ENCODE measurements at regions not wholly inside any gene's neighbourhood (a gene's known extent, or its start where the extent isn't known, plus 50 kb on each side); places are given as distances from the start of the nearest gene placed in this dataset.
"Not testable (repeated sequence)": the region's sequence is repeated elsewhere in the genome, so short reads cannot be mapped to it uniquely, and the experiment has no call there.

DNA sequence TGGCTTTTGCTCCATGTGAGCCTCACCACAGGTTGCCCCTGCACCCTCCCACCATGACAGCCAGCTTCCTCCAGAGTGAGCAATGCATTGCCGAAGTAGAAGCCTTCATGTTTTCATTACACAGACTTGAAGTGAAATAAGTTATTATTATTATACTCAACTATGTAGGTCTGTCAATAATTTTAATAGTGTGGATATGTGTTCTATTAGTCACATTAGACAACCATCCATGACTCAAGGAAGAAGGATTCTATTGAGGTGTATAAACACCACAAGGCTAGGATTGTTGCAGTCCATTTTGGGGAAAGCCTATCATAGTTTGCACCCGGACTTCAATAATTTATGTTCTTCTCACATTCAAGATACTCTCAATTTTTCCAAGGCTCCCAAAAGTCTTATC, 369.5 kb downstream of the TAF11L14 start:
- no peak for DNase-seq
- Histone ChIP-seq H3K27ac (no peak overlapping the region), H3K27me3 (no peaks in the 10 kb centered on the region), H3K36me3 (no peaks in the 10 kb centered on the region), H3K4me3 (no peak overlapping the region), H3K4me1 (no peaks in the 10 kb centered on the region), H3K9me3 (no peaks in the 10 kb centered on the region)
- TF ChIP-seq, protein P1, sequence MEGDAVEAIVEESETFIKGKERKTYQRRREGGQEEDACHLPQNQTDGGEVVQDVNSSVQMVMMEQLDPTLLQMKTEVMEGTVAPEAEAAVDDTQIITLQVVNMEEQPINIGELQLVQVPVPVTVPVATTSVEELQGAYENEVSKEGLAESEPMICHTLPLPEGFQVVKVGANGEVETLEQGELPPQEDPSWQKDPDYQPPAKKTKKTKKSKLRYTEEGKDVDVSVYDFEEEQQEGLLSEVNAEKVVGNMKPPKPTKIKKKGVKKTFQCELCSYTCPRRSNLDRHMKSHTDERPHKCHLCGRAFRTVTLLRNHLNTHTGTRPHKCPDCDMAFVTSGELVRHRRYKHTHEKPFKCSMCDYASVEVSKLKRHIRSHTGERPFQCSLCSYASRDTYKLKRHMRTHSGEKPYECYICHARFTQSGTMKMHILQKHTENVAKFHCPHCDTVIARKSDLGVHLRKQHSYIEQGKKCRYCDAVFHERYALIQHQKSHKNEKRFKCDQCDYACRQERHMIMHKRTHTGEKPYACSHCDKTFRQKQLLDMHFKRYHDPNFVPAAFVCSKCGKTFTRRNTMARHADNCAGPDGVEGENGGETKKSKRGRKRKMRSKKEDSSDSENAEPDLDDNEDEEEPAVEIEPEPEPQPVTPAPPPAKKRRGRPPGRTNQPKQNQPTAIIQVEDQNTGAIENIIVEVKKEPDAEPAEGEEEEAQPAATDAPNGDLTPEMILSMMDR (IDR thresholded peaks at IDR 0.05) = no peak
- no peak for TF ChIP-seq POLR2A (IDR thresholded peaks at IDR 0.05)
- intact Hi-C loops (cut with DNase I; ENCODE audit: low total_unique reads) = no loop called here

- H3K36me3 ChIP-seq; H3K27ac ChIP-seq; H3K27me3 ChIP-seq; H3K4me1 ChIP-seq; H3K9me3 ChIP-seq; DNase-seq; intact Hi-C loops (cut with DNase I; ENCODE audit: low total_unique reads); H3K4me3 ChIP-seq: not testable (repeated sequence)
Observed at GRCh38 chr5:18006235-18006634, 372.0 kb downstream of the TAF11L14 start.

DNA sequence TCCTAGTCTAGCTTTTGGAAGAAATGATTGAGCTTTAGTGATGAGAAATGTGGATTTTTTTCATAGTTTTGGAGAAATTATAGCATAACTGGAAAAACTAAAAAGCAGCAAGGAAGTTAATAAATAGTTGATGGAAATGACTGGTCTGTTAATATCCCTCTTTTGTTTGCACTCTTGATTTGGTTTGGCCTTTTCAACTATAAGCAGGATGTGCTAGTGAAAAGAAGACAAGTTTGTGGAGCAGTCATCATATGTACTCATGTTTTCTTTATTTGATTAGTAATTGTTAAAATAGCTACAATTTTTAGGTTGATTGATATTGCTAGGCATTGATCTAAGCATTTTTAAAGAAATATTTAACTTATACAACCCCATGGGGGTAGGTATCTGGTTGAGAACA, 374.7 kb downstream of the TAF11L14 start:
- Histone ChIP-seq H3K27ac (no peak overlapping the region), H3K27me3 (no peaks in the 10 kb centered on the region), H3K9me3 (no peaks in the 10 kb centered on the region), H3K36me3 (no peaks in the 10 kb centered on the region), H3K4me1 (no peaks in the 10 kb centered on the region), H3K4me3 (no peak overlapping the region)
- intact Hi-C loops (cut with DNase I; ENCODE audit: low total_unique reads) = no loop called here
- no peak for TF ChIP-seq POLR2A (IDR thresholded peaks at IDR 0.05)
- TF ChIP-seq, protein P1 (IDR thresholded peaks at IDR 0.05) = no peak
- no peak for DNase-seq

GRCh38 chr5:18010053-18010452, 375.8 kb downstream of the TAF11L14 start:
- Histone ChIP-seq H3K36me3 (no peaks in the 10 kb centered on the region), H3K9me3 (no peaks in the 10 kb centered on the region), H3K27me3 (no peaks in the 10 kb centered on the region), H3K4me3 (no peak overlapping the region), H3K27ac (no peak overlapping the region), H3K4me1 (no peaks in the 10 kb centered on the region)
- DNase-seq = no peak
- TF ChIP-seq, protein P1 (IDR thresholded peaks at IDR 0.05) = no peak
- TF ChIP-seq POLR2A (IDR thresholded peaks at IDR 0.05) = no peak
- intact Hi-C loops (cut with DNase I; ENCODE audit: low total_unique reads) = no loop called here

DNA sequence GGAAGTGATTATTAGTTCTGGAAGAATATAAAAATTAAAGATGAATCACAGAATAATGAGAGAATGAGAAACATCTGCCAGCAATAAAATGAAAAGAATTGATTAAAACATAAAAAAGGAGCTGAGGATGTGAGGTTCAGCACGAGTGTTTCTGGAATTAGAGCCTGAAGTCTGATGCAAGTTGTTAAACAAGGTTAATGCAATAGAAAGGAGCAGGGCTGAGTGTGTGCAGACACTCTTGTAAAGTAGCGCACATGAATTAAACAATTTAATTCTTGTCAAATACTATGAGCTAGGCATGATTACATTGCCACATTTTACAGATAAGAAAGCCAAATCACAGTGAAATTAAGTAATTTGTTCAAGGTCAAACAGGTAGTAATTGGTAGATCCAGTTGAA, 384.2 kb downstream of the TAF11L14 start:
- Histone ChIP-seq H3K4me3 (no peak overlapping the region), H3K27ac (no peak overlapping the region), H3K9me3 (no peaks in the 10 kb centered on the region), H3K27me3 (no peaks in the 10 kb centered on the region), H3K4me1 (no peaks in the 10 kb centered on the region), H3K36me3 (no peaks in the 10 kb centered on the region)
- no peak for DNase-seq
- TF ChIP-seq, protein P1 (IDR thresholded peaks at IDR 0.05) = no peak
- TF ChIP-seq POLR2A (IDR thresholded peaks at IDR 0.05) = no peak
- intact Hi-C loops (cut with DNase I; ENCODE audit: low total_unique reads) = no loop called here

DNA sequence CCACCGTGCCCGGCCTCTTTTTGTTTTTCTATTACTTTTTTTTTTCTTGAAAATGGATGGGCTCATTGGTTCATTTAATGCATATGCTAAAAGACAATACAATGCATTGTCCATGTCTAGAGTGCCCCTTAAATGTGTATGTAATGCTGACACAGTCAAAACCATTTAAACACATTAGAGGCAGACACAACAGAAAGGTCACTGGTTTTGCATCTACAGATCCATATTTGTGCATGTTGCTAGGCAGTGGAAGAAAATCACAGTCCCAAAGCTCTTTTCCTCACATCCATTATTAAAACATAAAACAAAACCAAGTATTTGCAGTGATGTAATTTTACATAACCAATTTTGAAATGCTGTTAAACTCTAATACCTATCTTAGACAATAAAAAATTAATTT, 389.0 kb downstream of the TAF11L14 start:
- H3K9me3 ChIP-seq = no peaks in the 10 kb centered on the region
- no peaks in the 10 kb centered on the region for H3K36me3 ChIP-seq

More for the DNA sequence above, 389.0 kb downstream of the TAF11L14 start:
- Histone ChIP-seq H3K4me3 (no peak overlapping the region), H3K27ac (no peak overlapping the region), H3K27me3 (no peaks in the 10 kb centered on the region), H3K4me1 (no peaks in the 10 kb centered on the region)
- no peak for TF ChIP-seq POLR2A (IDR thresholded peaks at IDR 0.05)
- TF ChIP-seq, protein P1 (IDR thresholded peaks at IDR 0.05) = no peak
- intact Hi-C loops (cut with DNase I; ENCODE audit: low total_unique reads) = no loop called here
- DNase-seq = no peak

Measured in uterus (tissue), 3 donors.